ENCODE measurements at regions not wholly inside any gene's neighbourhood (a gene's known extent, or its start where the extent isn't known, plus 50 kb on each side); places are given as distances from the start of the nearest gene placed in this dataset.

DNA sequence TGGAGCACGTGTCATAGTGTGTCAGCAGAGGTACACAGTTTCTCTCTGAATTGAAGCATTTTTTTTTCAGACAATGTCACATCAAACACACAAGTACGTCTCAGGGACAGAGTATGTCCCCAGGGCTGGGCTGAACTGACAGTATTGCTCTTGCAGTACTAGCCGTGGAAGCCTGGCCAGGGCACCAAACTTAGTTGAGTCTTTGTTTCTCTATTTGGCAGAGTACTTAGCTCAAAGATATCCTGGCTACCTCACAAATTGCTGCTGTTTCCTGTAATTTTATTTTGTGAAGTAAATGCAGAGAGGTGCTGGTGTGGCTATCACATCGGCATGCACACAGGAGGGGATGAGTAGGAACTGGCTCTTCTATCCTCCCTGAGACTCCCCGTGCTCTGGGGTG, 691.6 kb upstream of the HS6ST1 start:
- H3F3A ChIP-seq (ENCODE audit: insufficient read depth, low read length) = no peaks in the 10 kb centered on the region
- H3K27ac ChIP-seq (ENCODE audit: low read length) = no peak overlapping the region
- no peak overlapping the region for H3K4me3 ChIP-seq (ENCODE audit: low read length)
- no peak for DNase-seq
- H4K20me1 ChIP-seq (ENCODE audit: insufficient read depth, low read length) = no peaks in the 10 kb centered on the region
- TF ChIP-seq EZH2phosphoT487 (IDR thresholded peaks at IDR 0.05; ENCODE audit: low read length) (no peak), EZH2 (optimal IDR thresholded peaks at IDR 0.05; ENCODE audit: low read depth, low read length) (no peak)
- TF ChIP-seq, protein P1, sequence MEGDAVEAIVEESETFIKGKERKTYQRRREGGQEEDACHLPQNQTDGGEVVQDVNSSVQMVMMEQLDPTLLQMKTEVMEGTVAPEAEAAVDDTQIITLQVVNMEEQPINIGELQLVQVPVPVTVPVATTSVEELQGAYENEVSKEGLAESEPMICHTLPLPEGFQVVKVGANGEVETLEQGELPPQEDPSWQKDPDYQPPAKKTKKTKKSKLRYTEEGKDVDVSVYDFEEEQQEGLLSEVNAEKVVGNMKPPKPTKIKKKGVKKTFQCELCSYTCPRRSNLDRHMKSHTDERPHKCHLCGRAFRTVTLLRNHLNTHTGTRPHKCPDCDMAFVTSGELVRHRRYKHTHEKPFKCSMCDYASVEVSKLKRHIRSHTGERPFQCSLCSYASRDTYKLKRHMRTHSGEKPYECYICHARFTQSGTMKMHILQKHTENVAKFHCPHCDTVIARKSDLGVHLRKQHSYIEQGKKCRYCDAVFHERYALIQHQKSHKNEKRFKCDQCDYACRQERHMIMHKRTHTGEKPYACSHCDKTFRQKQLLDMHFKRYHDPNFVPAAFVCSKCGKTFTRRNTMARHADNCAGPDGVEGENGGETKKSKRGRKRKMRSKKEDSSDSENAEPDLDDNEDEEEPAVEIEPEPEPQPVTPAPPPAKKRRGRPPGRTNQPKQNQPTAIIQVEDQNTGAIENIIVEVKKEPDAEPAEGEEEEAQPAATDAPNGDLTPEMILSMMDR (IDR thresholded peaks at IDR 0.05; ENCODE audit: low read length) = no peak
- no peaks in the 10 kb centered on the region for H3K4me1 ChIP-seq (ENCODE audit: low read length)
- H3K4me2 ChIP-seq (ENCODE audit: low read depth, low read length) = no peak overlapping the region
- H3K27me3 ChIP-seq (replicated peaks; ENCODE audit: insufficient read depth, low read length) = no peaks in the 10 kb centered on the region
- no peaks in the 10 kb centered on the region for H3K79me2 ChIP-seq (ENCODE audit: low read length)
- no peaks in the 10 kb centered on the region for H3K36me3 ChIP-seq (replicated peaks; ENCODE audit: insufficient read depth, low read length)
- no peak overlapping the region for H2AFZ ChIP-seq (ENCODE audit: low read length)
- no peak overlapping the region for H3K9ac ChIP-seq (ENCODE audit: low read length)
- no peaks in the 10 kb centered on the region for H3K9me3 ChIP-seq (replicated peaks; ENCODE audit: insufficient read depth, low read length)
- H3K9me2 ChIP-seq (replicated peaks; ENCODE audit: insufficient read depth, low read length) = no peaks in the 10 kb centered on the region

DNA sequence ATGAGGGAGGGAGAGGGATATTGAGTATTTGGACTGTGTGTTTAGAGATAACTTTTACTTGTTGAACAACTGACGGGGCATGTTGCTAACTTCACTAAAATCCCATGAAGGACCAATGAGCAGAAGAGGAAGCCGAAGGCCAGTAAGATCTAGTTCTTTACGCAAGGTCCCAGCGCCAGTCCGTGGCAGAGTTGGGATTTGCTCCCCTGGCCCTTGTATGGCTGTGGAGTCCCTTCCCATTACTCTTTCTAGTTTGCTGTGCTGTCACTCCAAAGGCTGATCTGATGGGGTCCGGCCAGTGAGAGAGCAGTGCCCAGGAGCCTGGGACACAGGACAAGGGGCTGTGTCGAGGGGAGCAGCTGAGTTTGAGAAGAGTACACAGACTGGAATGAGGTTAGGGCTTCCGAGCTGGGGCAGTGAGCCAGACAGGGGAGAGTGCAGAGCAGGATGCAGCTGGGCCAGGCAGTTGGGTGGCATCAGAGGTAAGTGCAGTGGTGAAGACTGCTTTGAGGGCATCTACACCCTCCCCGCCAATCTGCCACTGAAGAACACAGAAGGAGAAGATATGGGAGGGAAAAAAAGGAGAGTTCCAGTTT, 692.9 kb upstream of the HS6ST1 start:
- DNase-seq = no peak
- no peak overlapping the region for H3K9ac ChIP-seq (ENCODE audit: low read length)
- H3K4me2 ChIP-seq (ENCODE audit: low read depth, low read length) = no peak overlapping the region

DNA sequence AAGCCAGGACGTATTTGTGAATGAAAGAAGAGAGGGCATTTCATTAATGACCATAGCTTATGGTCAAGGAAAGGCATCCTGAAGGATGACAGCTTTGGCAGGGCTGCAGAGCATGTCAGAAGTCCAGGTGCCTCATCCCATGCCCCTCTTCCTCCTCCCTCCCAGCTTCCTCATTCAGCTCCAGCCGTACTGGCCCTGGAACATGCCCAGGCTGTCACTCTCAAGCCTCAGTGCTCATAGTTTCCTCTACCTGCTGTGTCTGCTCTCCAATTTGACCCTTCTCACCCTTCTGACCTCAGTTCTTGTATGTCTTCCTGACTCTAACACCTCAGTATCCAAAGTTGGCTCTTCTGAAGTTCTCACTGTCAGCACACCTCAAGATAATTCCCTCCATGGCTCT, 695.8 kb upstream of the HS6ST1 start:
- no peak overlapping the region for H3K4me3 ChIP-seq (ENCODE audit: low read length)
- no peak for DNase-seq
- H3F3A ChIP-seq (ENCODE audit: insufficient read depth, low read length) = no peaks in the 10 kb centered on the region
- no peak overlapping the region for H2AFZ ChIP-seq (ENCODE audit: low read length)
- no peak overlapping the region for H3K4me2 ChIP-seq (ENCODE audit: low read depth, low read length)
- no peak overlapping the region for H3K27ac ChIP-seq (ENCODE audit: low read length)
- no peaks in the 10 kb centered on the region for H3K9me3 ChIP-seq (replicated peaks; ENCODE audit: insufficient read depth, low read length)
- no peaks in the 10 kb centered on the region for H3K79me2 ChIP-seq (ENCODE audit: low read length)
- H4K20me1 ChIP-seq (ENCODE audit: insufficient read depth, low read length) = no peaks in the 10 kb centered on the region
- no peaks in the 10 kb centered on the region for H3K9me2 ChIP-seq (replicated peaks; ENCODE audit: insufficient read depth, low read length)
- H3K9ac ChIP-seq (ENCODE audit: low read length) = no peak overlapping the region
- H3K4me1 ChIP-seq (ENCODE audit: low read length) = no peaks in the 10 kb centered on the region
- no peaks in the 10 kb centered on the region for H3K27me3 ChIP-seq (replicated peaks; ENCODE audit: insufficient read depth, low read length)
- TF ChIP-seq, protein P1 (IDR thresholded peaks at IDR 0.05; ENCODE audit: low read length) = no peak
- no peak for TF ChIP-seq EZH2 (optimal IDR thresholded peaks at IDR 0.05; ENCODE audit: low read depth, low read length)
- no peak for TF ChIP-seq EZH2phosphoT487 (IDR thresholded peaks at IDR 0.05; ENCODE audit: low read length)
- H3K36me3 ChIP-seq (replicated peaks; ENCODE audit: insufficient read depth, low read length) = no peaks in the 10 kb centered on the region

More for the DNA sequence above, 692.9 kb upstream of the HS6ST1 start:
- H3K79me2 ChIP-seq (ENCODE audit: low read length) = no peaks in the 10 kb centered on the region
- no peaks in the 10 kb centered on the region for H3F3A ChIP-seq (ENCODE audit: insufficient read depth, low read length)
- H3K27ac ChIP-seq (ENCODE audit: low read length) = no peak overlapping the region
- H3K9me3 ChIP-seq (replicated peaks; ENCODE audit: insufficient read depth, low read length) = no peaks in the 10 kb centered on the region
- H3K9me2 ChIP-seq (replicated peaks; ENCODE audit: insufficient read depth, low read length) = no peaks in the 10 kb centered on the region
- H4K20me1 ChIP-seq (ENCODE audit: insufficient read depth, low read length) = no peaks in the 10 kb centered on the region
- TF ChIP-seq EZH2phosphoT487 (IDR thresholded peaks at IDR 0.05; ENCODE audit: low read length) (no peak), EZH2 (optimal IDR thresholded peaks at IDR 0.05; ENCODE audit: low read depth, low read length) (no peak)
- TF ChIP-seq, protein P1 (IDR thresholded peaks at IDR 0.05; ENCODE audit: low read length) = no peak
- H2AFZ ChIP-seq (ENCODE audit: low read length) = no peak overlapping the region
- H3K4me1 ChIP-seq (ENCODE audit: low read length) = no peaks in the 10 kb centered on the region
- no peaks in the 10 kb centered on the region for H3K27me3 ChIP-seq (replicated peaks; ENCODE audit: insufficient read depth, low read length)
- no peak overlapping the region for H3K4me3 ChIP-seq (ENCODE audit: low read length)
- H3K36me3 ChIP-seq (replicated peaks; ENCODE audit: insufficient read depth, low read length) = no peaks in the 10 kb centered on the region
